Breast epithelium (tissue), 3 donors: ENCODE measurements at regions not wholly inside any gene's neighbourhood (a gene's known extent, or its start where the extent isn't known, plus 50 kb on each side); places are given as distances from the start of the nearest gene placed in this dataset.

Experiments
- CTCF ChIP-seq, 3 donors: fragments of 450-650 bp; IDR thresholded peaks; one replicate each; pipeline ENCODE4 v1.5.1; 2016 to 2017; ENCODE audit warnings: antibody characterized with exemption in 3 of 3, mild to moderate bottlenecking in 3 of 3, moderate library complexity in 3 of 3
- POLR2A ChIP-seq: fragments of 450-650 bp; IDR thresholded peaks from one replicate; pipeline ENCODE4 v1.6.1; 2016; ENCODE audit warnings: antibody characterized with exemption, mild to moderate bottlenecking, moderate library complexity
- POLR2AphosphoS5 ChIP-seq, 3 donors: sonication (generic); formaldehyde crosslinking; IDR thresholded peaks; one replicate each; pipeline ENCODE4 v1.6.1; 2017; ENCODE audit warnings: antibody characterized with exemption in 3 of 3

GRCh38 chr6:84815896-84816735 lies 51.7 kb upstream of the TBX18 start:
- TF ChIP-seq CTCF (IDR thresholded peaks at IDR 0.05) (no peak), POLR2A (no peak), POLR2AphosphoS5 (IDR thresholded peaks at IDR 0.05) (no peak)
